ENCODE measurements at regions not wholly inside any gene's neighbourhood (a gene's known extent, or its start where the extent isn't known, plus 50 kb on each side); places are given as distances from the start of the nearest gene placed in this dataset.

DNA sequence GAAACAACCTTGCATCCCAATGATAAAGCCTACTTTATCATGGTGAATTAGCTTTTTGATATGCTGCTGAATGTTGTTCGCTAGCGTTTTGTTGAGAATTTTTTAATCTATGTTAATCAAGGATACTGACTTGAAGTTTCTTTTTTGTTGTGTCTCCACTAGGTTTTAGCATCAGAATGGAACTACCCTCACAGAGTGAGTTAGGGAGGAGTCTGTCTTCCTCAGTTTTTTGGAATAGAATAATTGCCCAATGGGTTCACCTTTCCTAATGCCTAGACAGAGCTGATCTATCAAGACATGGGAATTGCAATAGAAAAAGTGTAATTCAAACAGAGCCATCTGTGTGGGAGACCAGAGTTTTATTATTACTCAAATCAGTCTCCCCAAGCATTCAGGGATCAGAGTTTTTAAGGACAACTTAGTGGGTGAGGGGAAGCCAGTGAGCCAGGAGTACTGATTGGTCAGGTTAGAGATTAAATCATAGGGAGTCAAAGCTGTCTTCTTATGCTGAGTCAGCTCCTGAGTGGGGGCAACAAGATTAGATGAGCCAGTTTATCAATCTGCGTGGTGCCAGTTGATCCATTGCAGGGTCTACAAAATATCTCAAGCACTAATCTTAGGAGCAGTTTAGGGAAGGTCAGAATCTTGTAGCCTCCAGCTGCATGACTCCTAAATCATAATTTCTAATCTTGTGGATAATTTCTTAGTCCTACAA, 237.4 kb upstream of the PPP2R3A start:
- ChIA-PET POLR2A (no interaction called here), CTCF (no interaction called here)
- H3K4me3 ChIP-seq (ENCODE audit: low read length): no peak overlapping the region
- Mint-ChIP-seq H3K27ac (no peak overlapping the region), H3K9me3 (peaks cover 5 to 59% (median 17%) of the 10 kb centered on the region in 11 donors), H3K36me3 (peaks cover 0 to 3% (median 0%) of the 10 kb centered on the region in 5 donors), H3K4me1 (no peaks in the 10 kb centered on the region), H3K4me3 (no peak overlapping the region), H3K27me3 (peaks cover 0 to 5% (median 0%) of the 10 kb centered on the region in 5 donors)
- no peaks in the 10 kb centered on the region for H3K9me3 ChIP-seq (ENCODE audit: control insufficient read depth in 2 of 3, low read length in 3 of 3)
- no peak for ATAC-seq
- H3K36me3 ChIP-seq (ENCODE audit: control insufficient read depth in 2 of 3, insufficient read depth in 3 of 3, low read length in 3 of 3): no peaks in the 10 kb centered on the region
- H3K27me3 ChIP-seq (ENCODE audit: control insufficient read depth in 2 of 2, insufficient read depth in 2 of 2, low read length in 2 of 2): no peaks in the 10 kb centered on the region
- intact Hi-C loops (cut with micrococcal nuclease): no loop called here
- no peak for DNase-seq
- H3K27ac ChIP-seq (ENCODE audit: low read depth, low read length): no peak overlapping the region
- H3K4me1 ChIP-seq (ENCODE audit: control insufficient read depth in 2 of 2, insufficient read depth in 2 of 2, low read length in 2 of 2): no peaks in the 10 kb centered on the region

DNA sequence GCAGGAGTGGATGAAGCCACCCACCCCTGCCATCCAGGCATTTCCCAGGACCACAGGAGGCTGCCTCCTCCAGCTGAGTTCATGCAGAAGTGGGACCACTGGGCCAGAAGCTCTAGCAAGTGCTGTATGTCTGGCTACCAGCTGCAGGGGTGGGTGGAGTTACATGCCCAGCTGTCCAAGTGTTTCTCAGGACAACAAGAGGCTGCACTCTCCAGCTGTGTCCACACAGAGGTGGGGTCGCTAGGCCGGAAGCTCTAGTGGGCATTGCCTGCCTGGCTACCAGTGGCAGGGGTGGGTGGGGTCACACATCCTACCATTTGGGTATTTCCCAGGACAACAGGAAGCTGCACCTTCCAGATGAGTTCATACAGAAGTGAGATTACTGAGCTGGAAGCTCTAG, 234.0 kb upstream of the PPP2R3A start:
- Mint-ChIP-seq H3K27me3 (peaks cover 0 to 5% (median 0%) of the 10 kb centered on the region in 5 donors), H3K27ac (no peak overlapping the region), H3K36me3 (peaks cover 0 to 10% (median 3%) of the 10 kb centered on the region in 5 donors), H3K4me3 (no peak overlapping the region), H3K9me3 (peaks cover 5 to 60% (median 29%) of the 10 kb centered on the region in 11 donors), H3K4me1 (no peaks in the 10 kb centered on the region)
- DNase-seq (no peak), ATAC-seq (no peak)
- intact Hi-C loops (cut with micrococcal nuclease): no loop called here
- no peaks in the 10 kb centered on the region for H3K27me3 ChIP-seq (ENCODE audit: control insufficient read depth in 2 of 2, insufficient read depth in 2 of 2, low read length in 2 of 2)
- no peak overlapping the region for H3K27ac ChIP-seq (ENCODE audit: low read depth, low read length)
- no peak overlapping the region for H3K4me3 ChIP-seq (ENCODE audit: low read length)
- no peaks in the 10 kb centered on the region for H3K4me1 ChIP-seq (ENCODE audit: control insufficient read depth in 2 of 2, insufficient read depth in 2 of 2, low read length in 2 of 2)
- ChIA-PET CTCF (no interaction called here), POLR2A (no interaction called here)
- peaks cover 0 to 2% (median 0%) of the 10 kb centered on the region in 3 experiments for H3K9me3 ChIP-seq (ENCODE audit: control insufficient read depth in 2 of 3, low read length in 3 of 3)
- no peaks in the 10 kb centered on the region for H3K36me3 ChIP-seq (ENCODE audit: control insufficient read depth in 2 of 3, insufficient read depth in 3 of 3, low read length in 3 of 3)

DNA sequence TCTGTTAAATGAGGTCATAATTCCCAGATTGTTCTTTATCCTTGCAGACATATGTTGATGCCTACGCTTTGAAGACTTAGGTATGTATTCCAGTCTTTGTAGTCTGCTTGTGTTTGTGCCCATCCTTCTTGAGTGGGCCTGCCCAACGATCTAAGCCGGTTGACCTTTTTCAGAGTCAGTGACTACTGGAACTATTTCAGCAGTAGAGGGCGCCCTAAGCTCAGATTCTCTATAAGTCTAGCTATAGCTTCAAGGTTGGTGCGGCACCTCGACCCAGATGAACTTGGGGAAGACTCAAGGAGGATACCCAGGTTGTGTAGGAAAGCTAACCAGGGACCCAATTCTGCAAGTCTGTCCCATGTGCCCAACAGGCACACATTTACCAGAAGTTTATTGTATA, 228.8 kb upstream of the PPP2R3A start:
- H3K27ac Mint-ChIP-seq: no peak overlapping the region
- Histone ChIP-seq H3K4me3 (ENCODE audit: low read length) (no peak overlapping the region), H3K36me3 (ENCODE audit: control insufficient read depth in 2 of 3, insufficient read depth in 3 of 3, low read length in 3 of 3) (no peaks in the 10 kb centered on the region), H3K27ac (ENCODE audit: low read depth, low read length) (no peak overlapping the region), H3K9me3 (ENCODE audit: control insufficient read depth in 2 of 3, low read length in 3 of 3) (peaks cover 0 to 14% (median 0%) of the 10 kb centered on the region in 3 experiments), H3K4me1 (ENCODE audit: control insufficient read depth in 2 of 2, insufficient read depth in 2 of 2, low read length in 2 of 2) (no peaks in the 10 kb centered on the region), H3K27me3 (ENCODE audit: control insufficient read depth in 2 of 2, insufficient read depth in 2 of 2, low read length in 2 of 2) (no peaks in the 10 kb centered on the region)
- intact Hi-C loops (cut with micrococcal nuclease): no loop called here
- H3K36me3 Mint-ChIP-seq: peaks cover 0 to 10% (median 3%) of the 10 kb centered on the region in 5 donors
- H3K4me1 Mint-ChIP-seq: no peaks in the 10 kb centered on the region
- H3K4me3 Mint-ChIP-seq: no peak overlapping the region
- DNase-seq (no peak), ATAC-seq (no peak)
- peaks cover 5 to 76% (median 29%) of the 10 kb centered on the region in 11 donors for H3K9me3 Mint-ChIP-seq
- ChIA-PET CTCF (no interaction called here), POLR2A (interaction anchor here (0.6 kb wide), 1 partner anchor 107 kb away, joined by 3 read pairs; no protein-coding TSS in a partner anchor)
- peaks cover 0 to 10% (median 7%) of the 10 kb centered on the region in 5 donors for H3K27me3 Mint-ChIP-seq

DNA sequence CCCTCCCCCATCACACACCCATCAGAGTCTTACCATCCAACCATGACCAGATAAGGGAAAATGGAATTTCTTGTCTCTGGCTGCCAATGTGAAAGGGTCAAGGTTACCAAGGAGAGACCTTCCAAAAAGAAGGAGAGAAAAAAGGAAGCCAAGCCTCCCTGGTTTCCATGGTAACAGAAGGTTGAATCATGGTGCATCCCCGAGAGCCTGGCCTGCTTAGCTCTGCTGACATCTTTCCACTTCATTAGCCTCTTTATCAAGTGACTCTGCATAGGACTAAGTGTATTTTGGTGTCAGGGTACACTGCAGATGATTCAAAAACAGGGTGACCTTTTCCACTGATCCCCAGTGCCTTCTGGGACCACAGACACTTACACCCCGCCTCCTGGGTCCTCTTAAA, 225.7 kb upstream of the PPP2R3A start:
- Mint-ChIP-seq H3K4me3 (no peak overlapping the region), H3K36me3 (peaks cover 0 to 7% (median 3%) of the 10 kb centered on the region in 5 donors), H3K9me3 (peaks cover 7 to 59% (median 22%) of the 10 kb centered on the region in 11 donors), H3K4me1 (no peaks in the 10 kb centered on the region), H3K27me3 (peaks cover 0 to 11% (median 5%) of the 10 kb centered on the region in 5 donors), H3K27ac (no peak overlapping the region)
- H3K27ac ChIP-seq (ENCODE audit: low read depth, low read length): no peak overlapping the region
- ChIA-PET CTCF (no interaction called here), POLR2A (no interaction called here)
- intact Hi-C loops (cut with micrococcal nuclease): no loop called here
- H3K36me3 ChIP-seq (ENCODE audit: control insufficient read depth in 2 of 3, insufficient read depth in 3 of 3, low read length in 3 of 3): no peaks in the 10 kb centered on the region
- DNase-seq (no peak), ATAC-seq (no peak)
- no peaks in the 10 kb centered on the region for H3K27me3 ChIP-seq (ENCODE audit: control insufficient read depth in 2 of 2, insufficient read depth in 2 of 2, low read length in 2 of 2)
- peaks cover 0 to 14% (median 0%) of the 10 kb centered on the region in 3 experiments for H3K9me3 ChIP-seq (ENCODE audit: control insufficient read depth in 2 of 3, low read length in 3 of 3)
- H3K4me1 ChIP-seq (ENCODE audit: control insufficient read depth in 2 of 2, insufficient read depth in 2 of 2, low read length in 2 of 2): no peaks in the 10 kb centered on the region
- no peak overlapping the region for H3K4me3 ChIP-seq (ENCODE audit: low read length)

DNA sequence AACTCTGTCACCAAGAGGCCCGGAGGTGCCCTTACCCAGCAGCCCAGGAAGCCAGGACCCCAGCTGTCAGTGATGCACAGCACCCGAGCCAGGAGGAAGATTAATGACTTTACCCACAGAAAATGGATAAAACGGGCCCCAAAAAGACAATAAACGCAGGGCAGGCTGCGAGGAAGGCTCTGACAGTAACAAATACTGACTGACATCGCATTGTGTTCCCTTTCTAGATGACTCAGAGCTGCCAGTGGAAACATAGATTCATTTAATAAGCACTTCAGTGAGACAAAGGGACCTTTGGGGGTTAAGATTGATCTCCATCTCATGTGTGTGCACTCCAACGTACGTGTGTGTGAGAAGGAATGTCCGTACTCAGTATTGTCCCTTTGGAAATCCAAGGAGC, 225.3 kb upstream of the PPP2R3A start:
- Histone ChIP-seq H3K27ac (ENCODE audit: low read depth, low read length) (no peak overlapping the region), H3K36me3 (ENCODE audit: control insufficient read depth in 2 of 3, insufficient read depth in 3 of 3, low read length in 3 of 3) (no peaks in the 10 kb centered on the region), H3K4me1 (ENCODE audit: control insufficient read depth in 2 of 2, insufficient read depth in 2 of 2, low read length in 2 of 2) (no peaks in the 10 kb centered on the region), H3K4me3 (ENCODE audit: low read length) (no peak overlapping the region), H3K9me3 (ENCODE audit: control insufficient read depth in 2 of 3, low read length in 3 of 3) (peaks cover 0 to 14% (median 0%) of the 10 kb centered on the region in 3 experiments), H3K27me3 (ENCODE audit: control insufficient read depth in 2 of 2, insufficient read depth in 2 of 2, low read length in 2 of 2) (no peaks in the 10 kb centered on the region)
- Mint-ChIP-seq H3K9me3 (peaks cover 7 to 56% (median 21%) of the 10 kb centered on the region in 11 donors), H3K4me3 (no peak overlapping the region), H3K27me3 (peaks cover 0 to 11% (median 5%) of the 10 kb centered on the region in 5 donors), H3K4me1 (no peaks in the 10 kb centered on the region), H3K36me3 (peaks cover 0 to 5% (median 3%) of the 10 kb centered on the region in 5 donors), H3K27ac (no peak overlapping the region)
- CTCF ChIA-PET: no interaction called here
- intact Hi-C loops (cut with micrococcal nuclease): no loop called here
- DNase-seq: no peak
- ATAC-seq: no peak
- POLR2A ChIA-PET: no interaction called here

DNA sequence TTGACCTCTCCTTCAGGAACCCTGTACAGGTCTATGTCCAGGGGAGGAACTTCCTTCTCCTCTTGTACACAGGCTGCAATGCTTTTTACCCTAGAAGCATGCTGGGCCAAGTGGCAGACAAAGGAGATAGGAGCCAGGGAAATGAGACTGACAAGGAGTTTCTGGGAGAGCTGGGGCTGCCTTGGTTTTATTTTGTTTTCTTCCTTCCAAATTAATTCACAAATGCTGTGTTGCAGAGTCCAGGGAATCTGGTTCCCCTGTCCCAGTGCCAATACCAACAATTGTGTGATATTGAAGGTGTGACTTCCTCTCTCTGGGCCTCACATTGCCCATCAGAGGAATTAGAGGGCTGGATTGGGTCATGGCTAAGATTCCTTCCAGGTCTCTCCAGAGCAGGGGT, 224.8 kb upstream of the PPP2R3A start:
- ChIA-PET POLR2A (no interaction called here), CTCF (no interaction called here)
- Histone ChIP-seq H3K27ac (ENCODE audit: low read depth, low read length) (no peak overlapping the region), H3K4me3 (ENCODE audit: low read length) (no peak overlapping the region), H3K4me1 (ENCODE audit: control insufficient read depth in 2 of 2, insufficient read depth in 2 of 2, low read length in 2 of 2) (no peaks in the 10 kb centered on the region), H3K9me3 (ENCODE audit: control insufficient read depth in 2 of 3, low read length in 3 of 3) (peaks cover 0 to 14% (median 0%) of the 10 kb centered on the region in 3 experiments), H3K36me3 (ENCODE audit: control insufficient read depth in 2 of 3, insufficient read depth in 3 of 3, low read length in 3 of 3) (no peaks in the 10 kb centered on the region), H3K27me3 (ENCODE audit: control insufficient read depth in 2 of 2, insufficient read depth in 2 of 2, low read length in 2 of 2) (no peaks in the 10 kb centered on the region)
- ATAC-seq (no peak), DNase-seq (no peak)
- H3K27ac Mint-ChIP-seq: no peak overlapping the region
- peaks cover 0 to 11% (median 5%) of the 10 kb centered on the region in 5 donors for H3K27me3 Mint-ChIP-seq
- H3K36me3 Mint-ChIP-seq: peaks cover 0 to 4% (median 3%) of the 10 kb centered on the region in 5 donors
- H3K4me1 Mint-ChIP-seq: no peaks in the 10 kb centered on the region
- peaks cover 7 to 52% (median 17%) of the 10 kb centered on the region in 11 donors for H3K9me3 Mint-ChIP-seq
- no peak overlapping the region for H3K4me3 Mint-ChIP-seq
- intact Hi-C loops (cut with micrococcal nuclease): no loop called here

DNA sequence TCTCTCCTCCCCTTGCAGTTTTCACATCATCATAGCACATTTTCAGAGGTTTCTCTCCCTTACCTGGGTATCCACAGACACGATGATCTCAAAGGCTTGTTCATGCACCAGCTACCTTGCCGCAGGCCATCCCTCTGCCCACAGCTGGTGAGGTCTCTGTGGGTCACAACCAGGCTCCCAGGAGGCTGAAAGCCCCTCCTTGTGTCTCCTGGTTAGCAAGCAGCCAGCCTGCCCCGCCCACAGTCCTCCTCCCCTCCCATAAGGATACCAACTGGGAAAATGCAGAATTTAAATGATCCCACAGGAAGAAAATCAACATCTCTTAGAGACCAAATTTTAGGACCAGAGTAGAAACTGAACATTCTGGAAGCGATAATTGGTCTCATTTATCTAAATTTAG, 213.5 kb upstream of the PPP2R3A start:
- H3K4me1 Mint-ChIP-seq: no peaks in the 10 kb centered on the region
- no peak overlapping the region for H3K27ac ChIP-seq (ENCODE audit: low read depth, low read length)
- peaks cover 0 to 14% (median 4%) of the 10 kb centered on the region in 5 donors for H3K27me3 Mint-ChIP-seq
- CTCF ChIA-PET: no interaction called here
- H3K9me3 Mint-ChIP-seq: peaks cover 0 to 11% (median 4%) of the 10 kb centered on the region in 11 donors
- no peak overlapping the region for H3K27ac Mint-ChIP-seq
- no peak for DNase-seq
- ATAC-seq: no peak
- H3K4me1 ChIP-seq (ENCODE audit: control insufficient read depth in 2 of 2, insufficient read depth in 2 of 2, low read length in 2 of 2): no peaks in the 10 kb centered on the region
- no peak overlapping the region for H3K4me3 Mint-ChIP-seq
- no peaks in the 10 kb centered on the region for H3K27me3 ChIP-seq (ENCODE audit: control insufficient read depth in 2 of 2, insufficient read depth in 2 of 2, low read length in 2 of 2)
- no peaks in the 10 kb centered on the region for H3K36me3 Mint-ChIP-seq
- intact Hi-C loops (cut with micrococcal nuclease): no loop called here
- POLR2A ChIA-PET: interaction anchor here (0.6 kb wide), 1 partner anchor 118 kb away, joined by 3 read pairs; no protein-coding TSS in a partner anchor
- no peaks in the 10 kb centered on the region for H3K9me3 ChIP-seq (ENCODE audit: control insufficient read depth in 2 of 3, low read length in 3 of 3)
- H3K4me3 ChIP-seq (ENCODE audit: low read length): no peak overlapping the region
- H3K36me3 ChIP-seq (ENCODE audit: control insufficient read depth in 2 of 3, insufficient read depth in 3 of 3, low read length in 3 of 3): no peaks in the 10 kb centered on the region

Measured in naive thymus-derived CD4-positive, alpha-beta T cell (primary cell).